HL-60 (cell line): ENCODE measurements at regions not wholly inside any gene's neighbourhood (a gene's known extent, or its start where the extent isn't known, plus 50 kb on each side); places are given as distances from the start of the nearest gene placed in this dataset.

Experiments
- DNase-seq, 2 experiments: peaks; one replicate each; pipeline ENCODE4 v3.0.0-alpha.2; 2010 to 2020; ENCODE audit warnings: low read depth in 1 of 2, low spot score in 1 of 2
- H3K27ac ChIP-seq: fragments of 250-450 bp; sonication (Bioruptor Pico); replicated peaks from 2 replicates; pipeline ENCODE4 v1.5.1; 2020; ENCODE audit warnings: mild to moderate bottlenecking, moderate library complexity
- H3K27me3 ChIP-seq: fragments of 250-450 bp; sonication (Bioruptor Pico); 2 replicates; pipeline ENCODE4 v1.5.1; 2021; ENCODE audit warnings: mild to moderate bottlenecking, moderate library complexity; ENCODE audit not compliant: insufficient read depth, poor library complexity, severe bottlenecking
- H3K4me3 ChIP-seq: replicated peaks from 2 replicates; pipeline ENCODE4 v1.5.1; 2011; ENCODE audit warnings: mild to moderate bottlenecking, control low read depth, low read length; ENCODE audit not compliant: insufficient read depth
- CTCF ChIP-seq: IDR thresholded peaks from one replicate; pipeline ENCODE4 v1.5.1; 2011; ENCODE audit warnings: low read length, control low read depth, inconsistent platforms; ENCODE audit not compliant: insufficient read depth
- GABPA ChIP-seq: IDR thresholded peaks from 2 replicates; pipeline ENCODE4 v1.6.1; 2012; ENCODE audit warnings: low read depth
- POLR2AphosphoS5 ChIP-seq: IDR thresholded peaks from 2 replicates; pipeline ENCODE4 v1.6.1; 2012; ENCODE audit warnings: low read depth
- REST ChIP-seq: IDR thresholded peaks from 2 replicates; pipeline ENCODE4 v1.6.1; 2012; ENCODE audit warnings: low read depth; ENCODE audit not compliant: insufficient replicate concordance
- SPI1 ChIP-seq: IDR thresholded peaks from 2 replicates; pipeline ENCODE4 v1.6.1; 2012; ENCODE audit warnings: low read depth, mild to moderate bottlenecking, borderline replicate concordance

- H3K4me3 ChIP-seq = no peak overlapping the region
- no peak for DNase-seq
- TF ChIP-seq CTCF (no peak), SPI1 (no peak), REST (no peak), GABPA (no peak), POLR2AphosphoS5 (no peak)
- no peaks in the 10 kb centered on the region for H3K27me3 ChIP-seq
- no peak overlapping the region for H3K27ac ChIP-seq
Observed at GRCh38 chr13:109669956-109670355, 116.4 kb downstream of the IRS2 start.

- H3K4me3 ChIP-seq = no peak overlapping the region
- no peak for DNase-seq
- TF ChIP-seq REST (no peak), SPI1 (no peak), GABPA (no peak), CTCF (no peak), POLR2AphosphoS5 (no peak)
- H3K27me3 ChIP-seq = no peaks in the 10 kb centered on the region
- H3K27ac ChIP-seq = no peak overlapping the region
Observed at GRCh38 chr13:109669234-109669612, 117.2 kb downstream of the IRS2 start.

GRCh38 chr13:109668433-109669233 is 117.8 kb downstream of the IRS2 start:
- no peak for DNase-seq
- no peaks in the 10 kb centered on the region for H3K27me3 ChIP-seq
- TF ChIP-seq REST (no peak), CTCF (no peak), SPI1 (no peak), GABPA (no peak), POLR2AphosphoS5 (no peak)
- H3K27ac ChIP-seq = no peak overlapping the region
- H3K4me3 ChIP-seq = no peak overlapping the region
